ENCODE measurements at regions not wholly inside any gene's neighbourhood (a gene's known extent, or its start where the extent isn't known, plus 50 kb on each side); places are given as distances from the start of the nearest gene placed in this dataset.

DNA sequence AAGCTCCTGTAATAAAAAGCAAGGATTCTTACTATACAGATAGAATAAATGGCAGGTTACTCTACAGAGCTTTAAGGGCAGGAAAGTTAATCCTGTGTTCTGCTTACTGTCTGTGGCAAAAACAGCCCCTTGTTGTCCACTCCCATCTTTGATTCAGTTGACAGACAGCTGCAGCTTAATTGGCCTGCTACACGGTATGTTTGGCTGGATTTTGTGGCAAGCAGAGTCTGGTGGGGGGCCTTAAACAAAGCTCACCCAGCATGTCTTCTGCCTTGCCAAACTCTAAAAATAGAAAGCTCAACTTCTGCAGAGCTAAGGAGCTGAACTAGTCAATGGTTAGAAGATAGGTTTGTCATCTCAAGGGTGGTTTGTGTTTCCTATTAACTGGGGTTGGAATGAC, 407.2 kb downstream of the HLX start:
- peaks cover 21% of the 10 kb centered on the region for H3K4me1 Mint-ChIP-seq (ENCODE audit: unreplicated experiment)
- peaks cover 3% of the 10 kb centered on the region for H3K27me3 Mint-ChIP-seq
- no peak for DNase-seq (ENCODE audit: extremely low spot score, unreplicated experiment)
- H3K27ac Mint-ChIP-seq: no peak overlapping the region
- TF ChIP-seq, protein P1, sequence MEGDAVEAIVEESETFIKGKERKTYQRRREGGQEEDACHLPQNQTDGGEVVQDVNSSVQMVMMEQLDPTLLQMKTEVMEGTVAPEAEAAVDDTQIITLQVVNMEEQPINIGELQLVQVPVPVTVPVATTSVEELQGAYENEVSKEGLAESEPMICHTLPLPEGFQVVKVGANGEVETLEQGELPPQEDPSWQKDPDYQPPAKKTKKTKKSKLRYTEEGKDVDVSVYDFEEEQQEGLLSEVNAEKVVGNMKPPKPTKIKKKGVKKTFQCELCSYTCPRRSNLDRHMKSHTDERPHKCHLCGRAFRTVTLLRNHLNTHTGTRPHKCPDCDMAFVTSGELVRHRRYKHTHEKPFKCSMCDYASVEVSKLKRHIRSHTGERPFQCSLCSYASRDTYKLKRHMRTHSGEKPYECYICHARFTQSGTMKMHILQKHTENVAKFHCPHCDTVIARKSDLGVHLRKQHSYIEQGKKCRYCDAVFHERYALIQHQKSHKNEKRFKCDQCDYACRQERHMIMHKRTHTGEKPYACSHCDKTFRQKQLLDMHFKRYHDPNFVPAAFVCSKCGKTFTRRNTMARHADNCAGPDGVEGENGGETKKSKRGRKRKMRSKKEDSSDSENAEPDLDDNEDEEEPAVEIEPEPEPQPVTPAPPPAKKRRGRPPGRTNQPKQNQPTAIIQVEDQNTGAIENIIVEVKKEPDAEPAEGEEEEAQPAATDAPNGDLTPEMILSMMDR (conservative IDR thresholded peaks at IDR 0.05): no peak
- H3K36me3 Mint-ChIP-seq: no peaks in the 10 kb centered on the region
- H3K9me3 Mint-ChIP-seq: no peaks in the 10 kb centered on the region
- no peak overlapping the region for H3K4me3 Mint-ChIP-seq

- Mint-ChIP-seq H3K36me3 (no peaks in the 10 kb centered on the region), H3K4me1 (ENCODE audit: unreplicated experiment) (peaks cover 15% of the 10 kb centered on the region), H3K9me3 (no peaks in the 10 kb centered on the region), H3K4me3 (no peak overlapping the region), H3K27me3 (peaks cover 6% of the 10 kb centered on the region), H3K27ac (no peak overlapping the region)
- no peak for DNase-seq (ENCODE audit: extremely low spot score, unreplicated experiment)
- TF ChIP-seq, protein P1 (conservative IDR thresholded peaks at IDR 0.05): no peak
Measured at GRCh38 chr1:221289103-221289502, 409.9 kb downstream of the HLX start.

DNA sequence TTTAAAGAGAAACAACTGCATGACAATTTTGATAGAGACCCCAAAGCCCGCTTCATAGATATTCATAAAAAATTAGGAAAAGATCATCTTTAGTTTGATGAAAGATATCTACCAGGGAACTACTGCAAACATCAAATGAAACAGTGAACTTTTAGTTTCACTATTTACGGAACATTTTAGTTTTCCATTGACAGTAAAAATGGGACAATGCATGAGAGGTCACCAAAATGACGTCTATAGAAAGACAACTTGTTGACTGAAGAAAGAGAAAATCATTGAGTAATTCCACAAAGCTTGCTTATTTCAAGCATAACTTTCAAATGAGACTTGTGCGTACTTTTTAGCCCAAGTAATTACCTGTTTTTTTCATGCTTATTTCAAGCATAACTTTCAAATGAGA, 411.4 kb downstream of the HLX start:
- TF ChIP-seq, protein P1 (conservative IDR thresholded peaks at IDR 0.05): no peak
- H3K36me3 Mint-ChIP-seq: no peaks in the 10 kb centered on the region
- no peak for DNase-seq (ENCODE audit: extremely low spot score, unreplicated experiment)
- H3K27me3 Mint-ChIP-seq: peaks cover 3% of the 10 kb centered on the region
- H3K9me3 Mint-ChIP-seq: no peaks in the 10 kb centered on the region
- H3K27ac Mint-ChIP-seq: no peak overlapping the region
- no peak overlapping the region for H3K4me3 Mint-ChIP-seq
- H3K4me1 Mint-ChIP-seq (ENCODE audit: unreplicated experiment): peaks cover 7% of the 10 kb centered on the region

DNA sequence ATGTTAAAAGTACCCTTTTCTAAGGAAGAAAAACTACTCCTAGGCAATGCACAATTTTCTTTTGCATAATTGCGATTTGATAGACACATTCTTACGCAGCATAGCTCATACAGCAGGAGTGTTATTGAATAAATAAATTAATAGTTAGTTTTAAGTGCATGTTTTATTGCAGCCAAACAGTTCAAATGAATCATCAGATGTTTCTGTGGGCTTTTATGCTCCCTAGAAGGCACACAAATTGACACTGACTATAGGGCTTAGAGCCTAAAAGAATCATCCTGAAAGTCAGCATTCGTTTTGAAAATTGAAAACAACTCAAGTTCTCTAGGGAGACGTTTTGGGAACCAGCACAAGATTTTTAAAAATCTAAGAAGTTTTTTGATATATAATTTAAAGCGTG, 411.9 kb downstream of the HLX start:
- no peak for DNase-seq (ENCODE audit: extremely low spot score, unreplicated experiment)
- H3K9me3 Mint-ChIP-seq: no peaks in the 10 kb centered on the region
- H3K4me1 Mint-ChIP-seq (ENCODE audit: unreplicated experiment): peaks cover 7% of the 10 kb centered on the region
- TF ChIP-seq, protein P1 (conservative IDR thresholded peaks at IDR 0.05): no peak
- H3K27me3 Mint-ChIP-seq: peaks cover 3% of the 10 kb centered on the region
- H3K36me3 Mint-ChIP-seq: no peaks in the 10 kb centered on the region
- H3K4me3 Mint-ChIP-seq: no peak overlapping the region
- no peak overlapping the region for H3K27ac Mint-ChIP-seq

DNA sequence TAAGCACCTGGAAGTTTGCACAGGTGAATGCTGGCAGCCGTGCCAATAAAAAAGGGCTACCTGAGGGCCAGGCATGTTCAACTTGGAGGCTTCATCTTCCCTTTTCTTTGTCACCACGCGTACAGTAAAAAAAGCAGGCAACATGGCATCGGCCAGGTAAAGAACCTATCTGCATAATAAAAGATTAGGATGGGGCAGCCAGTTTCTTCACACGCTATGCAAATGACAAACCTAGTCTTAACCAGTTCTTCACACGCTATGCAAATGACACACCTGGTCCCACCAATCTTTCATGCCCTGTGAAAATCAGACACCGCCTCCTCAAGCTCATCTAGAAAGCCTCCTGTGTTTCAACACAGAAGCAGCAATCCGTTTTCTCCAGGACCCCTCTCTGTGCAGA, 413.4 kb downstream of the HLX start:
- no peaks in the 10 kb centered on the region for H3K9me3 Mint-ChIP-seq

More for the DNA sequence above, 413.4 kb downstream of the HLX start:
- Mint-ChIP-seq H3K27me3 (peaks cover 3% of the 10 kb centered on the region), H3K4me3 (no peak overlapping the region), H3K27ac (no peak overlapping the region), H3K4me1 (ENCODE audit: unreplicated experiment) (no peaks in the 10 kb centered on the region), H3K36me3 (no peaks in the 10 kb centered on the region)
- no peak for DNase-seq (ENCODE audit: extremely low spot score, unreplicated experiment)
- TF ChIP-seq, protein P1 (conservative IDR thresholded peaks at IDR 0.05): no peak

Measured in type B pancreatic cell (in vitro differentiated cells).